Upper lobe of left lung (tissue), 4 donors: ENCODE measurements at regions not wholly inside any gene's neighbourhood (a gene's known extent, or its start where the extent isn't known, plus 50 kb on each side); places are given as distances from the start of the nearest gene placed in this dataset.

Source experiments
- CTCF ChIP-seq, 6 experiments: fragments of 450-650 bp in 4 of 6; fragments of 200-600 bp in 2 of 6; sonication (generic) in 2 of 6; IDR thresholded peaks; one replicate each; pipeline ENCODE4 v1.5.1; 2016 to 2019; ENCODE audit warnings: antibody characterized with exemption in 6 of 6
- POLR2AphosphoS5 ChIP-seq, 2 donors: sonication (generic); formaldehyde crosslinking; IDR thresholded peaks; one replicate each; pipeline ENCODE4 v1.5.1; 2017; ENCODE audit warnings: antibody characterized with exemption in 2 of 2

DNA sequence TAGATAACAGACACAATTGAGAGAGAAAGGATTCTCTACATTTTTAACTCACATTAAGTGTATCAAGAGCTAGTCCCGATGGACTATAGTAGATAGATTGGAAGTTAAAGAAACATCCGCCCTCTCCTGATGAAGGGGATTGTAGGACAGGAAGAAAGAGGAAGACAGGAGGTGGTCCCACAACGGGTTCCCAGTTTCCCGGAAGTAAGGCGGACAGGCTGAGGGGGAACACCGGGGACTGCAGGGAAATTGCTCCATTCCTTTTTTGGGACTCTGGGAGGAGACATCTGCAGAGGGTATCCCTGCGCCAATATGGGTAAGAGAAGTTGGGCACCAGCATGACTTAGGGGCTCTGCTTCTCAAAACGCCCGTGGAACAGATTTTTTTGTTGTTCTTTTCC is 177.5 kb upstream of the ATF7IP start:
- TF ChIP-seq CTCF (IDR thresholded peaks at IDR 0.05) (no peak), POLR2AphosphoS5 (IDR thresholded peaks at IDR 0.05) (no peak)
